ENCODE measurements at regions not wholly inside any gene's neighbourhood (a gene's known extent, or its start where the extent isn't known, plus 50 kb on each side); places are given as distances from the start of the nearest gene placed in this dataset.
"Not testable (repeated sequence)": the region's sequence is repeated elsewhere in the genome, so short reads cannot be mapped to it uniquely, and the experiment has no call there.

GRCh38 chr1:233435622-233436021 is 108.1 kb downstream of the MAP3K21 start:
- no peak for DNase-seq

DNA sequence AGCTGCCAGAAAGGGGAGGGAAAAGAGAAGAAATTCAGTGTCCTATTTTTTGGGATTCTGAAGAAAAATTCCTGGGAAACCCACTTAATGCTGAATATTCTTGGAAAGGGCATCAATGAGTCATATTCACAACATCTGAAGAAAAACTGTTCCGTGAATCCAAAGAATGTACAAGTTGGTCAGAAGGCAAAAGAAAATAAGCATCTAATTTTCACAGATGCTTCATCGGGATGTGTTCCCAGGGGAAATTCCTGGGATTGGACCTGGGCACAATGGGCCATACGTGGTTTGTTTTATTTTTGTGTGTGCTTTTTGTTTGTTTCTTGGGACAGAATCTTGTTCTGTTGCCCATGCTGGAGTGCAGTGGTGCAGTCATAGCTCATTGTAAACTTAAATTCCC is 112.2 kb downstream of the MAP3K21 start:
- no peak for DNase-seq

DNA sequence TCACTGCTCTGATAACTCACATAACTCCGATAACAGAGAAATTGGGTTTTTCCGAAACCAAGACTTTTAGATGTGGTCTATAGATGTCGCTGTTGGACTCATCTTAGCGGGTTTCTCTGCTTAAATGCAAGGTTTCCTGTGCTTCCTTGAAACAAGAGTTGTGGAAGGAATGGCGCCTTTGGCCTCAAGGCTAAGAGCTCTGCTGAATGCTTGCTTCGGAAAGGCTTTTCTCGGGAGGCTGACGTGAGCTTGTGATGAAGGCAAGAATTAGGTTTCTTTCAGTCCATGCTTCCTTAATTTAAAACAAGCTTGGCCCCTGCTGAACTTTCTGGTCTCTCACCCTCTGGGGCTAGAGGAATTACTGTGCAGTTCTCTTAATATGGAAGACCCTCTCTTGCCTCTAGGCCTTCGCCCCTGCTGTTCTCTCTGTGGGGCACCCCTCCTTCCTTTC is 113.5 kb downstream of the MAP3K21 start:
- no peak for DNase-seq

DNA sequence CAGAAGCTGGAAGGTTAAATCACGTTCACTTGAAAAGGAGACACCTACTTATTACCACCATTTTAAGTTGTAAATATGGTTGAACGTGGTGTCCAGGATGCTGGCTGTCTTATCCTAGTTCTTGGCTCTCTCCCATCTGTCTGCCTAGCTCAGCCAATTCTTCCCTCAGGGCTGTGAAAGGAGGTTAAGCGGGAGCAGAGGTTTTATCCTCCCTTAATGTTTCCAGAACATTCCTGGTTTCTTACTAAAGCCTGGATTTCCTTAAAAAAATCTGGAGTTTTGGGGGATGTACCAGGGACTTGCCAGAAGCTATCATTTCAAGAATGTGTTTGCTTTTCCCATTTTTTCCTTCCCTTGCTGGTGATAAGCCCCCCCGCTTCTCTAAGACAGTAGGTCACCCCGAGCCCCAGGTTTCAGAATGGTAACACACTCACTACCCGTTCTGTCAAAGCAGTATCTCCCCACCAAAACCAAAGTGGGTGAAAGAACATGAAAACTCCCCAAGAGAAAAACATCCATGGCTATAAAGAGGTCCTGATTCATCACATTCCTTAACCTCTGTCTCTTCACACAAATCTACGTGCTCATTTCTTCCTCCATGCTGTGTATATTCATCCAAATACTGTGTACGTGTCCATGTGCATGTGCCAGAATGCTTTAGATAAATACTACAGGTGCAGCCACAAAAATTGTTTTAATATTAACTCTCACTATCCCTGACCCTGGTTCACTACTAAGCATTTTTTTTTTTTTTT is 114.7 kb downstream of the MAP3K21 start:
- DNase-seq, result no peak

- DNase-seq, result no peak
These were observed 115.7 kb downstream of the MAP3K21 start for GRCh38 chr1:233443040-233443760.

GRCh38 chr1:233444484-233444883 is 117.0 kb downstream of the MAP3K21 start:
- no peak for DNase-seq

- DNase-seq, result no peak
These were observed 118.2 kb downstream of the MAP3K21 start for GRCh38 chr1:233445737-233446136.

GRCh38 chr1:233446935-233447334 is 119.4 kb downstream of the MAP3K21 start:
- DNase-seq, result no peak

GRCh38 chr1:233448109-233448689 is 120.7 kb downstream of the MAP3K21 start:
- no peak for DNase-seq

DNA sequence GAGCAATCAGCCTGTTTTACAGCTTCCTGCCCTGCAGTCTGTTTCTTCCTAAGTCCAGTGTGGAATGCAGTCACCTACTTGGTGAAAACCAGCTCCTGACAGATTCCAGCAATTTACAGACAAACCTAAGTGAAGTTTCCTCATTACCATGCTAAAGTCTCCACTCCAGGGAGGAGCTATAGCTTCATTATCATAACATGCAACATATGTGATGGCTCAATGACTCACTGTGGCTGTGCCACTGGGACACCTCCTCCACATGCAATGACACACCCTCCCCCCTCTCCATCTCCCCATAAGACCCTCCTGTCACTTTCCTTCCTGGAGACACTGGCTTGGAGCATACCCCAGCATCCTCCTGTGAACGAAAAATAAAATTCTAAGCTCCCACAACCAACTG is 125.2 kb downstream of the MAP3K21 start:
- no peak for DNase-seq

DNA sequence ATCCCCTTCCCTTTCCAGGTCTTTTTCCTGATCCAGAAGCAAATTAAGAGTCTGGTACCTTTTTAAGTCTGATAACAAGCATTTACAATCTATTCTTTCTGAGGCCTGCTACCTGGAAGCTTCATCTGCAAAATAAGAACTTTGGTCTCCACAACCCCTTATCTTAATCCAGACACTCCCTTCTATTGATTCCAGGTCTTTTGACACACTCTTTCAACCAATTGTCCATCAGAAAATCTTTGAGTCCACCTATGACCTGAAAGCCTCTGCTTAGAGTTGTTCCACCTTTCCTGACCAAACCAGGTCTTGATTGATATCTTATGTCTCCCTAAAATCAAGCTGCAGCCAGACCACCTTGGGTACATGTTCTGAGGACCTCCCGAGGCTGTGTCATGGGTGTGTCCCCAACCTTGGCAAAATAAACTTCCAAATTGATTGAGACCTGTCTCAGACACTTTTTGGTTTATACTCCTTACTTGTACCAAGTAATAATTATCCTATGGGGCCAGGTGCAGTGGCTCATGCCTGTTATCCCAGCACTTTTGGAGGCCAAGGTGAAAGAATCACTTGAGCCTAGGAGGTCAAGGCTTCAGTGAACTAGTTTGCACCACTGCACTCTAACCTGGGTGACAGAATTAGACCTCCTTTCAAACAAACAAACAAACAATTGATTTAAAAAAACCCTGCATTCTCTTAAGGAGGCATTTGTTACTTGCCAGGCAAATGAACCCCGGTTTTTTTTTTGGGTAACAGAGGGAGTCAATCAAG is 126.1 kb downstream of the MAP3K21 start:
- no peak for DNase-seq

DNA sequence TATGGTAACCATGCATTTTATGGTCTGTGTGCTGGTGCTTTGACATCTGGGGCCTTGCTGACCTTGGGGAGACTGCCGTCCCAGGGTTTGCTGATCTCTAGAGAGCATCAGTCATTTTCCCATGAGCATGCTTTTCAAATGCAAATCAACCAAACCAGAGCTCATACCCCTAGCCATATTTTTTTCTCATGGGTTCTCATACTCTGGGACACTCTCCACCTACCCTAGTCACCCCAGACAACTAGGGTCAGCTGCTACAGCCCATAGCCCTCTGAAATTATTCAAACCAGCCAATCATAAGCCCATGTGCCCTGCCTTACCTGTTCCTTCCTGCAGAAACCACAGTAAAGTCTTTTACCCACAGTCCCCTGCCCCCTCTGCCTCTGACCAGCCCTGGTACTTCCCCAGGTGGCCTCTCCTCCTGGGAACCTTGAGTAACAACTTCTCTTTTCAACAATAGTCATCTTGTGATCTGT is 132.0 kb downstream of the MAP3K21 start:
- DNase-seq, result no peak

DNA sequence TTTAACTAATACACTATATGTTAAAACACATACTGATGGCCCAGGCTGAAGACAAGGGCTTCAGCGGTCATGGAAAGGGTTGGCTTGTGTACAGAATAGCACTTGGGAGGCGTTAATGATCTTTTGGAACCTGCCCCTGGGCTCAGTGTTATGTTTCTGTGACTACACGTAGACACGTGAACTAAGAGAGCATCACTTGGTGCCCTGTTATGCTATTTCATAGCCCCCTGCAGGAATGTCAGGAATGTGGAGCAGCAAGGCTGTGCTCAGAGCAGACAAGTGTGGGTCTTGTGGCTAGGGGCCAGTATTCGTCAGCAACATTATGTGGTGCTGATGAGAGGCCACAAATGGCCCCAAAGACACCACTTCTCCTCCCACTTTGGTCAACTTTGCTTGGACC is 132.4 kb downstream of the MAP3K21 start:
- DNase-seq, result no peak

GRCh38 chr1:233460692-233461091 is 133.2 kb downstream of the MAP3K21 start:
- no peak for DNase-seq

DNA sequence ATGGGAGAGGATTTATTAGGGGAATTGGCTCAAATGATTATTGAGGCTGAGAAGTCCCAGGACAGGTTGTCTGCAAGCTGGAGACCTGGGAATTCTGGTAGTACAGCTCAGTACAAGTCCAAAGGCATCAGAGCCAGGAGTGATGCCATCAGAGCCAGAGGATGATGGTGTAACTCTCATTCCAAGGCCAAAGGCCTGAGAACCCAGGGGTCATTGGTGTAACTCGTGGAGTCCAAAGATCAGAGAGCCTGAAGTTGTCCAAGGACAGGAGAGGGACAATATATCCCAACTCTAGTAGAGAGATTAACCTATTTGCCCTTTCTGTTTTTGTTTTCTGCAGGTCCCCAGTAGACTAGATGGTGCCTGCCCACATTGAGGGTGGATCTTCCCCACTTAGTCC is 134.3 kb downstream of the MAP3K21 start:
- no peak for DNase-seq

DNA sequence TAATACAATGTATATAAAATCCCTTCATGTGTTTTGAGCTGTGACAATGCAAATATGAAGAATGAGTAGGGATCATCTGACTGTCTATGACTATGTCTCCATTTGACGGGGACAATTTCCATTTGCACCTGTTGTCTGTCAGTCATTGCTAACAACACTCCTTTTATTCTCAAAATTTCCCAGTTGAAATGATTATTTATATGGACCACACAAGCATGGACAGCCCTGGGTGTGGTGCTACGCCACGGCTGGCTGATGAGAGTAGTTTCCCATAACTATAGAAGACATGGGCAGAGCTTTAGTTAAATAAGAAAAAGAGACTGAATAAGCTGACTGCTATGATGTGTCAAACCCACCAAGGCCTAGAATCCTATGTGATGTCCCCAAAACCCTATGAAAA is 135.8 kb downstream of the MAP3K21 start:
- no peak for DNase-seq

GRCh38 chr1:233465745-233466343 is 138.3 kb downstream of the MAP3K21 start:
- DNase-seq, result no peak

GRCh38 chr1:233470741-233471499 is 143.0 kb upstream of the KCNK1 start:
- DNase-seq, result no peak

DNA sequence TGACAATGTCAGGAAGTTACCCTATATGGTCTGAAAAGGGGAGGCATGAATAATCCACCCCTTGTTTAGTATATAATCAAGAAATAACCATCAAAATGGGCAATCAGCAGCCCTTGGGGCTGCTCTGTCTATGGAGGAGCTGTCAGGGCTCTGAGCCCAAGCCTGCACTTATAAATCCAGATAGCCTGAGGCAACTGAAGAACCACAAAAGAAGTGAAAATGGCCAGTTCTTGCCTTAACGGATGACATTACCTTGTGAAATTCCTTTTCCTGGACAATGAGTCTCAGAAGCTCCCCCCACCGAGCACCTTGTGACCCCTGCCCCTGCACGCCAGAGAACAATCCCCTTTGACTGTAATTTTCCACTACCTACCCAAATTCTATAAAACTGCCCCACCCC is 142.1 kb upstream of the KCNK1 start:
- DNase-seq, result not testable (repeated sequence)

- not testable (repeated sequence) for DNase-seq
These were observed 141.1 kb upstream of the KCNK1 start for GRCh38 chr1:233472796-233473195.

DNA sequence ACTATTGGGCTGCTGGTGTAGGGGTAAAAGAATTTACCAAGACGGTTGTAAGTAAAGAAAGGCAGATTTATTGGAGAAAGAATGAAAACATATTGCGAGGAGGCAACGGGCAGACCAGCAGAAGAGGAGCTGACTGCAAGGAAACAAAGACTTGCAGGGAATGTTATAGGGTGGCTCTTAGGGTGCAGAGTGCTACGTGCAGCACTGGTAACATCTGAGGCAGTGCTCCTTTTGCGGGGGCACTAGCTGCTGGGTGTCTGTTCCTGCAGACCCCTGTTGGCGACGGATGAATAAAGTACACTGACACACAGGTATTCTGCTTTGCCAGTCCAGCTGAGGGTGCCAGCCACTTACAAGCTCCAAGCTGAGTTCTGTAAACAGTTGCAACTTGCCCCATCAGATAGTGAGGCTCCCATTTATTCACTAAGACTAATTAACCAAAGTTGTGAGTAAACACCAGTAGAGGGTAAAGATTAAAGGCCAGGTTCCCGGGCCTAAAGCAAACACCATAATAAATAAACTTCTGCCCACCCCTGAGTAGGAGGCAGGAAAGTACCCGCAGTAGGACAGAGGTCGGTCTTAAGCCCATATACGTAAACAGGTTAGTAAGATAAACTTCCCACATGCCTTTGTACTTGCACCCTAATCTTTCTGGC is 140.2 kb upstream of the KCNK1 start:
- DNase-seq, result no peak

Measured in NCI-H524 treated with DMSO at 0.1 percent for 48 hours (cell line).